Upper lobe of left lung (tissue), 6 donors: ENCODE measurements at regions not wholly inside any gene's neighbourhood (a gene's known extent, or its start where the extent isn't known, plus 50 kb on each side); places are given as distances from the start of the nearest gene placed in this dataset.

Experiments
- ATAC-seq, 2 donors: fragments of 200-7000 bp; cut with Tn5 transposase; one replicate each; pipeline ENCODE4 v1.9.1; 2022; ENCODE audit warnings: mild to moderate bottlenecking in 2 of 2, moderate library complexity in 2 of 2; ENCODE audit not compliant: low FRiP score in 2 of 2
- DNase-seq, 2 donors: peaks; one replicate each; pipeline ENCODE4 v3.0.0-alpha.2; 2019 to 2020
- H3K27ac ChIP-seq, 4 donors: fragments of 200-600 bp; sonication (generic); one replicate each; pipeline ENCODE4 v1.5.1; 2016 to 2019
- H3K27me3 ChIP-seq, 4 donors: fragments of 200-600 bp; sonication (generic); one replicate each; pipeline ENCODE4 v1.5.1; 2017 to 2019
- H3K36me3 ChIP-seq, 4 donors: fragments of 200-600 bp; sonication (generic); one replicate each; pipeline ENCODE4 v1.5.1; 2016 to 2019
- H3K4me1 ChIP-seq, 4 donors: fragments of 200-600 bp; sonication (generic); one replicate each; pipeline ENCODE4 v1.5.1; 2018 to 2019
- H3K4me3 ChIP-seq, 4 donors: fragments of 200-600 bp; sonication (generic); one replicate each; pipeline ENCODE4 v1.5.1; 2017 to 2019; ENCODE audit warnings: mild to moderate bottlenecking in 2 of 4, moderate library complexity in 1 of 4
- H3K9me3 ChIP-seq, 4 donors: fragments of 200-600 bp; sonication (generic); one replicate each; pipeline ENCODE4 v1.5.1; 2018 to 2019
- EP300 ChIP-seq, 4 donors: sonication (generic); formaldehyde crosslinking; IDR thresholded peaks; one replicate each; pipeline ENCODE4 v1.5.1; 2017; ENCODE audit warnings: antibody characterized with exemption in 4 of 4, control low read depth in 2 of 4
- POLR2A ChIP-seq, 4 donors: fragments of 450-650 bp; IDR thresholded peaks; one replicate each; pipeline ENCODE4 v1.5.1; 2016 to 2017; ENCODE audit warnings: antibody characterized with exemption in 4 of 4, mild to moderate bottlenecking in 2 of 4
- POLR2AphosphoS5 ChIP-seq, 2 donors: sonication (generic); formaldehyde crosslinking; IDR thresholded peaks; one replicate each; pipeline ENCODE4 v1.5.1; 2017; ENCODE audit warnings: antibody characterized with exemption in 2 of 2
- WGBS, 2 donors: methylation state at CpG; one replicate each; pipeline ENCODE4 v1.1.5; 2017 to 2018; 5-methylcytosine and 5-hydroxymethylcytosine counted together
- TF ChIP-seq, protein P1 (sequence below), 6 experiments: fragments of 450-650 bp in 4 of 6; fragments of 200-600 bp in 2 of 6; sonication (generic) in 2 of 6; IDR thresholded peaks; one replicate each; pipeline ENCODE4 v1.5.1; 2016 to 2019; ENCODE audit warnings: antibody characterized with exemption in 6 of 6
- donor health status: DM: no; HTN: no; CAD: no; lungs with moderate emphysema.
- donor health status: DM: no; HTN: yes; CAD: no; lungs with severe emphysema.

DNA sequence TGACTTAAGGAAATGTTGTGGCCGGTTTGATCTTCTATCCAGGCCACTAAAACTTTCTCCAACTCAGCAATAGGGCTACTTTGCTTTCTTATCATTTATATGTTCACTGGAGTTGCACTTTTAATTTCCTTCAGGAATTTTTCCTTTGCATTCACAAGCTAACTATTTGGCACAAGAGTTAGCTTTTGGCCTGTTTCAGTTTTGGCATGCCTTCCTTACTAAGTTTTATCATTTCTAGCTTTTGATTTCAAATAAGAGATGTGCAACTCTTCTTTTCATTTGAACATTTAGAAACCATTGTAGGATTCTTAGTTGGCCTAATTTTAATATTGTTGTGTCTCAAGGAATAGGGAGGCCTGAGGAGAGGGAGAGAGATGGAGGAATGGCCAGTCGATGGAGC, 79.8 kb upstream of the TLL1 start:
- DNase-seq, result no peak
- Histone ChIP-seq H3K36me3 (no peaks in the 10 kb centered on the region), H3K27me3 (no peaks in the 10 kb centered on the region), H3K27ac (no peak overlapping the region), H3K4me3 (no peak overlapping the region), H3K4me1 (no peaks in the 10 kb centered on the region), H3K9me3 (no peaks in the 10 kb centered on the region)
- no peak for TF ChIP-seq EP300 (IDR thresholded peaks at IDR 0.05)
- TF ChIP-seq, protein P1, sequence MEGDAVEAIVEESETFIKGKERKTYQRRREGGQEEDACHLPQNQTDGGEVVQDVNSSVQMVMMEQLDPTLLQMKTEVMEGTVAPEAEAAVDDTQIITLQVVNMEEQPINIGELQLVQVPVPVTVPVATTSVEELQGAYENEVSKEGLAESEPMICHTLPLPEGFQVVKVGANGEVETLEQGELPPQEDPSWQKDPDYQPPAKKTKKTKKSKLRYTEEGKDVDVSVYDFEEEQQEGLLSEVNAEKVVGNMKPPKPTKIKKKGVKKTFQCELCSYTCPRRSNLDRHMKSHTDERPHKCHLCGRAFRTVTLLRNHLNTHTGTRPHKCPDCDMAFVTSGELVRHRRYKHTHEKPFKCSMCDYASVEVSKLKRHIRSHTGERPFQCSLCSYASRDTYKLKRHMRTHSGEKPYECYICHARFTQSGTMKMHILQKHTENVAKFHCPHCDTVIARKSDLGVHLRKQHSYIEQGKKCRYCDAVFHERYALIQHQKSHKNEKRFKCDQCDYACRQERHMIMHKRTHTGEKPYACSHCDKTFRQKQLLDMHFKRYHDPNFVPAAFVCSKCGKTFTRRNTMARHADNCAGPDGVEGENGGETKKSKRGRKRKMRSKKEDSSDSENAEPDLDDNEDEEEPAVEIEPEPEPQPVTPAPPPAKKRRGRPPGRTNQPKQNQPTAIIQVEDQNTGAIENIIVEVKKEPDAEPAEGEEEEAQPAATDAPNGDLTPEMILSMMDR (IDR thresholded peaks at IDR 0.05), result no peak
- no peak for TF ChIP-seq POLR2A (IDR thresholded peaks at IDR 0.05)
- no peak for TF ChIP-seq POLR2AphosphoS5 (IDR thresholded peaks at IDR 0.05)
- 92 to 93% methylated on average over 2 of the region's 2 CpGs for WGBS, 2 donors
- ATAC-seq, result no peak

DNA sequence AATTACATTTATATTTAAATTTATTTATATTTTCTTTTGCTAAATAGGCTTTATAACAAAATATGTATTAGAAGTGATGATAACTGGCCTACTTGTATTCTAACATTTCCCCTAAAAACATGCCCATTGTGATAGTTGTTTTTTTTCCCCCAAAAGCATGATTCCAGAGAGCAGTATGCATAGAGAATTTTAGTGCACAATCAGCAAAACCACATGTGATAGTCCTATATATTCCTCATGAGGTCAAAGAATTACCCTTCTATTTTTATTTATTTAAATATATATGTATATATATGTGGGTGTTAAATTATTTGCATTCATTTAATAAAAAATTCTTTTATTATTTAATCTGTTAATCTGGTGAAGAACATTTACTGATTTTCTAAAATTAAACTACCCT, 78.2 kb upstream of the TLL1 start:
- TF ChIP-seq POLR2AphosphoS5 (IDR thresholded peaks at IDR 0.05), result no peak
- TF ChIP-seq, protein P1 (IDR thresholded peaks at IDR 0.05), result no peak
- no peak for TF ChIP-seq EP300 (IDR thresholded peaks at IDR 0.05)
- TF ChIP-seq POLR2A (IDR thresholded peaks at IDR 0.05), result no peak
- DNase-seq (no peak), ATAC-seq (no peak)
- Histone ChIP-seq H3K36me3 (no peaks in the 10 kb centered on the region), H3K4me3 (no peak overlapping the region), H3K4me1 (no peaks in the 10 kb centered on the region), H3K9me3 (no peaks in the 10 kb centered on the region), H3K27ac (no peak overlapping the region), H3K27me3 (no peaks in the 10 kb centered on the region)

DNA sequence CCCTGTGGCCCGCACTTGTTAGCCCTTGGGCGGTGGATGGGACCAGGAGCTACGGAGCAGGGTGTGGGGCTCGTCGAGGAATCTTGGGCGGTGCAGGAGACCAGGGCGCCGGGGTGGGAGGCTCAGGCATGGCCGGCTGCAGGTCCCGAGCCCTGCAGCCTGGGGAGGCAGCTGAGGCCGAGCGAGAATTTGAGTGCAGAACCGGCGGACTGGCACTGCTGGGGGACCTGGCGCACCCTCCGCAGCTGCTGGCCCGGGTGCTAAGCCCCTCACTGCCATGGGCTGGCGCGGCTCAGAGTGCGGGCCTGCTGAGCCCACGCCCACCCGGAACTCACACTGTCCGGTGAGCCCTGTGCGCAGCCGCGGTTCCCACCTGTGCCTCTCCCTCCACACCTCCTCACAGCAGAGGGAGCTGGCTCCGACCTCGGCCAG, 73.6 kb upstream of the TLL1 start:
- TF ChIP-seq POLR2AphosphoS5 (IDR thresholded peaks at IDR 0.05) (no peak), EP300 (IDR thresholded peaks at IDR 0.05) (no peak), POLR2A (IDR thresholded peaks at IDR 0.05) (no peak)
- TF ChIP-seq, protein P1 (IDR thresholded peaks at IDR 0.05), result no peak
- Histone ChIP-seq H3K9me3 (no peaks in the 10 kb centered on the region), H3K36me3 (no peaks in the 10 kb centered on the region), H3K4me1 (no peaks in the 10 kb centered on the region), H3K27ac (no peak overlapping the region), H3K4me3 (no peak overlapping the region), H3K27me3 (no peaks in the 10 kb centered on the region)
- ATAC-seq (peak; percentile 21 to 34), DNase-seq (peak in 1 of 2 donors; percentile 65)
- WGBS, 2 donors, result 92 to 98% methylated on average over 20 of the region's 28 CpGs

DNA sequence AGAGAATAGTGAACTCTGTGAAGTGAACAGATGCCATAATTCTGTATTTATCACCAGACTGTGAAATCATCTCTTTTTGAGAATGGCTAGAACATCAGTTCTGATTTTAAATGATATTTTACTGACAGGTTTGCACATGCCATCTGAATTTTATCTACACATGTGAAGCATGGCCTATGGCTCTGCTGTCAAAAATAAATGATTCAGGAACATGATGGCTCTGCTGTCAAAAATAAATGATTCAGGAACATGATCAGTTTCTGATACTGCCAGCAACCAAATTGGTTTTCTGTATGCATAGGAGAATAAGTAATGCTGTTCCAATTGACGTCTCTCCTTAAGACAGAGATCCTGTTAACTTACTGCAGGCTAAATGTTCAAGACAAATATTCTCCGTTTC, 70.6 kb upstream of the TLL1 start:
- no peak overlapping the region for H3K27ac ChIP-seq
- H3K4me1 ChIP-seq, result no peaks in the 10 kb centered on the region
- H3K36me3 ChIP-seq, result no peaks in the 10 kb centered on the region
- DNase-seq (no peak), ATAC-seq (no peak)
- TF ChIP-seq, protein P1 (IDR thresholded peaks at IDR 0.05), result no peak
- TF ChIP-seq POLR2AphosphoS5 (IDR thresholded peaks at IDR 0.05) (no peak), POLR2A (IDR thresholded peaks at IDR 0.05) (no peak), EP300 (IDR thresholded peaks at IDR 0.05) (no peak)
- H3K27me3 ChIP-seq, result no peaks in the 10 kb centered on the region
- no peak overlapping the region for H3K4me3 ChIP-seq
- 79 to 80% methylated on average over 2 of the region's 2 CpGs for whole genome bisulfite sequencing, 2 donors
- no peaks in the 10 kb centered on the region for H3K9me3 ChIP-seq

DNA sequence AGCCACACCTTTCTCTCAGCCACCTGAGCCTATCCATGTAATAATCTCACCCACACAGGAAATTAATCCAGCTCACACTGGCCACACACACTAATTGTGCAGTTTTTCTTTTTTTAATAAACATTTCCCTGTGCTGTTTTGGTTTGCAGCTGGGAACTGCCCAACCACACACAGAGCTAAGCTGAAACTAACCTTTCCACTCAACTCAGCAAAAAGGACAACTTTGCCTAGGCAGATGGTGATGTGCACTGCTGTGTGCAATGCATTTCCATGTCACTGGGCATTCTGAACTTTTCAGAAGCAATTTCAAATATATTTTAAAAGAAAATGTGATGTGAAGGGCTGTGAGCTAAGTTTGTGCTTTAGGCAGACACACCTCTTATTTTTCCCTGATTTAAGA, 70.0 kb upstream of the TLL1 start:
- H3K4me3 ChIP-seq, result no peak overlapping the region
- TF ChIP-seq POLR2AphosphoS5 (IDR thresholded peaks at IDR 0.05) (no peak), EP300 (IDR thresholded peaks at IDR 0.05) (no peak), POLR2A (IDR thresholded peaks at IDR 0.05) (no peak)
- TF ChIP-seq, protein P1 (IDR thresholded peaks at IDR 0.05), result no peak
- H3K4me1 ChIP-seq, result no peaks in the 10 kb centered on the region

More for the DNA sequence above, 70.0 kb upstream of the TLL1 start:
- Histone ChIP-seq H3K27me3 (no peaks in the 10 kb centered on the region), H3K27ac (no peak overlapping the region), H3K36me3 (no peaks in the 10 kb centered on the region), H3K9me3 (no peaks in the 10 kb centered on the region)
- DNase-seq (no peak), ATAC-seq (no peak)
